IMR-90 (cell line): ENCODE measurements at regions not wholly inside any gene's neighbourhood (a gene's known extent, or its start where the extent isn't known, plus 50 kb on each side); places are given as distances from the start of the nearest gene placed in this dataset.

ENCODE experiments used
- BHLHE40 ChIP-seq: fragments of 150-350 bp; IDR thresholded peaks from 2 replicates; pipeline ENCODE4 v1.6.1; 2016; ENCODE audit warnings: mild to moderate bottlenecking, low read depth, low read length
- CEBPB ChIP-seq: IDR thresholded peaks from 2 replicates; pipeline ENCODE4 v1.6.1; 2012; ENCODE audit warnings: low read depth, low read length, improper control_type of control experiment
- CHD1 ChIP-seq: IDR thresholded peaks from 2 replicates; pipeline ENCODE4 v1.6.1; 2012; ENCODE audit warnings: low read depth, low read length, improper control_type of control experiment
- MAFK ChIP-seq: IDR thresholded peaks from 2 replicates; pipeline ENCODE4 v1.6.1; 2012; ENCODE audit warnings: low read depth, low read length, improper control_type of control experiment
- MXI1 ChIP-seq: IDR thresholded peaks from 2 replicates; pipeline ENCODE4 v1.6.1; 2012; ENCODE audit warnings: low read depth, mild to moderate bottlenecking, low read length, moderate library complexity, borderline replicate concordance
- NFE2L2 ChIP-seq: fragments of 150-350 bp; IDR thresholded peaks from 2 replicates; pipeline ENCODE4 v1.6.1; 2016; ENCODE audit warnings: low read depth, mild to moderate bottlenecking, low read length
- POLR2A ChIP-seq: IDR thresholded peaks from 2 replicates; pipeline ENCODE4 v1.6.1; 2012; ENCODE audit warnings: mild to moderate bottlenecking, low read depth, low read length
- RAD21 ChIP-seq: IDR thresholded peaks from 2 replicates; pipeline ENCODE4 v1.6.1; 2012; ENCODE audit warnings: low read length, improper control_type of control experiment
- RCOR1 ChIP-seq: IDR thresholded peaks from 2 replicates; pipeline ENCODE4 v1.6.1; 2012; ENCODE audit warnings: mild to moderate bottlenecking, low read length, improper control_type of control experiment; ENCODE audit not compliant: insufficient replicate concordance
- RFX5 ChIP-seq: IDR thresholded peaks from 2 replicates; pipeline ENCODE4 v1.8.0; 2012; ENCODE audit warnings: low read depth, mild to moderate bottlenecking, low read length, moderate library complexity
- SMC3 ChIP-seq: fragments of 150-350 bp; IDR thresholded peaks from 2 replicates; pipeline ENCODE4 v1.6.1; 2016; ENCODE audit warnings: low read depth, mild to moderate bottlenecking, antibody characterized with exemption, low read length, moderate library complexity
- TF ChIP-seq, protein P1 (sequence below): conservative IDR thresholded peaks from 2 replicates; pipeline ENCODE4 v1.5.1; 2012; ENCODE audit warnings: mild to moderate bottlenecking, low read depth, low read length, improper control_type of control experiment
- TF ChIP-seq, protein P2 (sequence below): fragments of 150-350 bp; IDR thresholded peaks from 2 replicates; pipeline ENCODE4 v1.6.1; 2016; ENCODE audit warnings: low read depth, mild to moderate bottlenecking, low read length, moderate library complexity, borderline replicate concordance

DNA sequence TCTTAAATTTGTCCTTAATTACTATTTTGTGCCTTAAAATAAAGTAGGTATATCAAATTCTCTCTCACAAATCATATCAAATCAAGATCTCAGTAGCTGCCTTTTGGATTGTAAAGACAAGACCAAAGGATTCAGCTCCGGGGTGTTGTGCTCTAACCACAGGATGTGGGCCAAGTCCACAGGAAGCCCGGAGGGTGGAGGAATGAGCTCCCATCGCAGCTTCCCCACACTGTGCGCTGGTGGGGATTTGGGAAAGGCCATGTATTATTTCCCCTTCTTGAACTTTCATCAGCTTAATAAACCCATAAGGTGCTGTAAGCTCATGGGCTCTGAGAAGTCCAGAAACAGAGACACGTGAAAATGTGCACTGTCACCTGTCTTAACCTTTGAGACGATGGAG is 241.6 kb upstream of the TCERG1L start:
- TF ChIP-seq, protein P1, sequence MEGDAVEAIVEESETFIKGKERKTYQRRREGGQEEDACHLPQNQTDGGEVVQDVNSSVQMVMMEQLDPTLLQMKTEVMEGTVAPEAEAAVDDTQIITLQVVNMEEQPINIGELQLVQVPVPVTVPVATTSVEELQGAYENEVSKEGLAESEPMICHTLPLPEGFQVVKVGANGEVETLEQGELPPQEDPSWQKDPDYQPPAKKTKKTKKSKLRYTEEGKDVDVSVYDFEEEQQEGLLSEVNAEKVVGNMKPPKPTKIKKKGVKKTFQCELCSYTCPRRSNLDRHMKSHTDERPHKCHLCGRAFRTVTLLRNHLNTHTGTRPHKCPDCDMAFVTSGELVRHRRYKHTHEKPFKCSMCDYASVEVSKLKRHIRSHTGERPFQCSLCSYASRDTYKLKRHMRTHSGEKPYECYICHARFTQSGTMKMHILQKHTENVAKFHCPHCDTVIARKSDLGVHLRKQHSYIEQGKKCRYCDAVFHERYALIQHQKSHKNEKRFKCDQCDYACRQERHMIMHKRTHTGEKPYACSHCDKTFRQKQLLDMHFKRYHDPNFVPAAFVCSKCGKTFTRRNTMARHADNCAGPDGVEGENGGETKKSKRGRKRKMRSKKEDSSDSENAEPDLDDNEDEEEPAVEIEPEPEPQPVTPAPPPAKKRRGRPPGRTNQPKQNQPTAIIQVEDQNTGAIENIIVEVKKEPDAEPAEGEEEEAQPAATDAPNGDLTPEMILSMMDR = no peak
- TF ChIP-seq, protein P2, sequence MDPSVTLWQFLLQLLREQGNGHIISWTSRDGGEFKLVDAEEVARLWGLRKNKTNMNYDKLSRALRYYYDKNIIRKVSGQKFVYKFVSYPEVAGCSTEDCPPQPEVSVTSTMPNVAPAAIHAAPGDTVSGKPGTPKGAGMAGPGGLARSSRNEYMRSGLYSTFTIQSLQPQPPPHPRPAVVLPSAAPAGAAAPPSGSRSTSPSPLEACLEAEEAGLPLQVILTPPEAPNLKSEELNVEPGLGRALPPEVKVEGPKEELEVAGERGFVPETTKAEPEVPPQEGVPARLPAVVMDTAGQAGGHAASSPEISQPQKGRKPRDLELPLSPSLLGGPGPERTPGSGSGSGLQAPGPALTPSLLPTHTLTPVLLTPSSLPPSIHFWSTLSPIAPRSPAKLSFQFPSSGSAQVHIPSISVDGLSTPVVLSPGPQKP = no peak
- TF ChIP-seq RAD21 = no peak
- no peak for TF ChIP-seq BHLHE40
- no peak for TF ChIP-seq POLR2A
- no peak for TF ChIP-seq RFX5
- TF ChIP-seq SMC3 = no peak
- TF ChIP-seq RCOR1 = no peak
- no peak for TF ChIP-seq MAFK
- TF ChIP-seq NFE2L2 = no peak
- no peak for TF ChIP-seq MXI1
- TF ChIP-seq CEBPB = no peak
- TF ChIP-seq CHD1 = no peak
